SK-N-SH treated with all-trans-retinoic acid at 6 μM for 48 hours (cell line): ENCODE measurements at regions not wholly inside any gene's neighbourhood (a gene's known extent, or its start where the extent isn't known, plus 50 kb on each side); places are given as distances from the start of the nearest gene placed in this dataset.

Source experiments
- ATAC-seq: fragments of 200-7000 bp; cut with Tn5 transposase; 3 replicates; pipeline ENCODE4 v1.9.1; 2020; ENCODE audit warnings: mild to moderate bottlenecking, moderate library complexity
- ARNTL ChIP-seq: fragments of 450-650 bp; formaldehyde crosslinking; IDR thresholded peaks from 2 replicates; pipeline ENCODE4 v1.5.0; 2020; ENCODE audit warnings: low read depth, mild to moderate bottlenecking, moderate library complexity, borderline replicate concordance
- BACH2 ChIP-seq: fragments of 250-450 bp; sonication (Bioruptor Pico); IDR thresholded peaks from 2 replicates; pipeline ENCODE4 v1.9.0; 2021; ENCODE audit warnings: mild to moderate bottlenecking, borderline replicate concordance
- CSDC2 ChIP-seq: fragments of 250-450 bp; sonication (Bioruptor Pico); IDR thresholded peaks from 2 replicates; pipeline ENCODE4 v1.5.0; 2020; ENCODE audit warnings: mild to moderate bottlenecking, moderate library complexity
- ESRRG ChIP-seq: fragments of 250-450 bp; sonication (Bioruptor Pico); IDR thresholded peaks from 2 replicates; pipeline ENCODE4 v1.6.1; 2021; ENCODE audit warnings: mild to moderate bottlenecking
- GLIS3 ChIP-seq: fragments of 250-450 bp; sonication (Bioruptor Pico); IDR thresholded peaks from 2 replicates; pipeline ENCODE4 v1.5.0; 2020; ENCODE audit warnings: mild to moderate bottlenecking, moderate library complexity
- ISL1 ChIP-seq: fragments of 250-450 bp; sonication (Bioruptor Pico); IDR thresholded peaks from 2 replicates; pipeline ENCODE4 v2.1.2; 2022; ENCODE audit warnings: mild to moderate bottlenecking, moderate library complexity
- OSR1 ChIP-seq: fragments of 250-450 bp; sonication (Bioruptor Pico); IDR thresholded peaks from 2 replicates; pipeline ENCODE4 v1.8.0; 2022; ENCODE audit warnings: moderate library complexity, mild to moderate bottlenecking, inconsistent platforms
- PPARA ChIP-seq: fragments of 250-450 bp; sonication (Bioruptor Pico); IDR thresholded peaks from 2 replicates; pipeline ENCODE4 v1.5.0; 2020; ENCODE audit warnings: mild to moderate bottlenecking, borderline replicate concordance
- RARB ChIP-seq: fragments of 250-450 bp; sonication (Bioruptor Pico); IDR thresholded peaks from 2 replicates; pipeline ENCODE4 v1.8.0; 2021; ENCODE audit warnings: mild to moderate bottlenecking, moderate library complexity
- TCF4 ChIP-seq: fragments of 250-450 bp; sonication (Bioruptor Pico); IDR thresholded peaks from 2 replicates; pipeline ENCODE4 v1.8.0; 2021; ENCODE audit warnings: mild to moderate bottlenecking, moderate library complexity, borderline replicate concordance
- TOX ChIP-seq: fragments of 250-450 bp; sonication (Bioruptor Pico); IDR thresholded peaks from 2 replicates; pipeline ENCODE4 v1.8.0; 2021; ENCODE audit warnings: mild to moderate bottlenecking, moderate library complexity, borderline replicate concordance
- ZC3H10 ChIP-seq: fragments of 250-450 bp; sonication (Bioruptor Pico); IDR thresholded peaks from 2 replicates; pipeline ENCODE4 v1.5.1; 2021; ENCODE audit warnings: mild to moderate bottlenecking, moderate library complexity
- ZFP3 ChIP-seq: fragments of 250-450 bp; sonication (Bioruptor Pico); IDR thresholded peaks from 2 replicates; pipeline ENCODE4 v1.5.0; 2020; ENCODE audit warnings: mild to moderate bottlenecking, moderate library complexity
- ZFP30 ChIP-seq: fragments of 450-650 bp; formaldehyde crosslinking; IDR thresholded peaks from 2 replicates; pipeline ENCODE4 v1.5.0; 2022; ENCODE audit warnings: mild to moderate bottlenecking, moderate library complexity
- ZNF565 ChIP-seq: fragments of 450-650 bp; formaldehyde crosslinking; conservative IDR thresholded peaks from 2 replicates; pipeline ENCODE4 v1.5.0; 2020; ENCODE audit warnings: low read depth, mild to moderate bottlenecking, moderate library complexity
- ZNF70 ChIP-seq: fragments of 450-650 bp; formaldehyde crosslinking; IDR thresholded peaks from 2 replicates; pipeline ENCODE4 v1.5.0; 2020; ENCODE audit warnings: mild to moderate bottlenecking, moderate library complexity
- ZNF8 ChIP-seq: fragments of 450-650 bp; formaldehyde crosslinking; IDR thresholded peaks from 2 replicates; pipeline ENCODE4 v1.5.0; 2020; ENCODE audit warnings: mild to moderate bottlenecking, moderate library complexity
- TF ChIP-seq, protein P1 (sequence below): fragments of 250-450 bp; sonication (Bioruptor Pico); IDR thresholded peaks from 2 replicates; pipeline ENCODE4 v1.5.0; 2020; ENCODE audit warnings: mild to moderate bottlenecking, moderate library complexity
- TF ChIP-seq, protein P2 (sequence below): fragments of 250-450 bp; sonication (Bioruptor Pico); IDR thresholded peaks from 2 replicates; pipeline ENCODE4 v1.8.0; 2020; ENCODE audit warnings: mild to moderate bottlenecking, moderate library complexity, borderline replicate concordance
- TF ChIP-seq, protein P3 (sequence below): fragments of 250-450 bp; sonication (Bioruptor Pico); IDR thresholded peaks from 2 replicates; pipeline ENCODE4 v1.5.1; 2020; ENCODE audit warnings: low read depth, mild to moderate bottlenecking, moderate library complexity
- TF ChIP-seq, protein P4 (sequence below): fragments of 250-450 bp; sonication (Bioruptor Pico); IDR thresholded peaks from 2 replicates; pipeline ENCODE4 v1.8.0; 2021; ENCODE audit warnings: low read depth, mild to moderate bottlenecking, moderate library complexity, borderline replicate concordance
- TF ChIP-seq, protein P5 (sequence below): fragments of 250-450 bp; sonication (Bioruptor Pico); IDR thresholded peaks from 2 replicates; pipeline ENCODE4 v1.5.1; 2021; ENCODE audit warnings: mild to moderate bottlenecking, moderate library complexity

DNA sequence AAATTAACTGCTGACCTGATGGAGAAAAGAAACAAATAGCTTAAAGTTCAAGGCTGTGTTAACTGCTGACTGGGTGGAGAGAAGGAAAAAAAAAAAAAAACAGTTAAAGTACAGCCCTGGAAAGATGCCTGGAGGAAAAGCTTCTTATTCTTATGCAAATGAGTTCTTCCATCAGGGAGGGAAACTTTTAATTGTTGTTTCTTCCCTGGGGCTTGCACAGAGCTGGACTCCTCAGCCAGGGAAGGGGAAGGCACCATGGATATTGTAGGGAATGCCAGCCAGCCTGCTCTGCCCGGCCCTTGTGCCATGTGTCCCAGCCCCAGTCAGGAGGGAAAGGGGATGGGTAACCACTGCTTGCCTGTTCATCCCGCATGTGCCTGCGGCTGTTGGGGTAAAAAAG is 833.1 kb upstream of the CRIM1 start:
- no peak for ATAC-seq
- TF ChIP-seq, protein P1, sequence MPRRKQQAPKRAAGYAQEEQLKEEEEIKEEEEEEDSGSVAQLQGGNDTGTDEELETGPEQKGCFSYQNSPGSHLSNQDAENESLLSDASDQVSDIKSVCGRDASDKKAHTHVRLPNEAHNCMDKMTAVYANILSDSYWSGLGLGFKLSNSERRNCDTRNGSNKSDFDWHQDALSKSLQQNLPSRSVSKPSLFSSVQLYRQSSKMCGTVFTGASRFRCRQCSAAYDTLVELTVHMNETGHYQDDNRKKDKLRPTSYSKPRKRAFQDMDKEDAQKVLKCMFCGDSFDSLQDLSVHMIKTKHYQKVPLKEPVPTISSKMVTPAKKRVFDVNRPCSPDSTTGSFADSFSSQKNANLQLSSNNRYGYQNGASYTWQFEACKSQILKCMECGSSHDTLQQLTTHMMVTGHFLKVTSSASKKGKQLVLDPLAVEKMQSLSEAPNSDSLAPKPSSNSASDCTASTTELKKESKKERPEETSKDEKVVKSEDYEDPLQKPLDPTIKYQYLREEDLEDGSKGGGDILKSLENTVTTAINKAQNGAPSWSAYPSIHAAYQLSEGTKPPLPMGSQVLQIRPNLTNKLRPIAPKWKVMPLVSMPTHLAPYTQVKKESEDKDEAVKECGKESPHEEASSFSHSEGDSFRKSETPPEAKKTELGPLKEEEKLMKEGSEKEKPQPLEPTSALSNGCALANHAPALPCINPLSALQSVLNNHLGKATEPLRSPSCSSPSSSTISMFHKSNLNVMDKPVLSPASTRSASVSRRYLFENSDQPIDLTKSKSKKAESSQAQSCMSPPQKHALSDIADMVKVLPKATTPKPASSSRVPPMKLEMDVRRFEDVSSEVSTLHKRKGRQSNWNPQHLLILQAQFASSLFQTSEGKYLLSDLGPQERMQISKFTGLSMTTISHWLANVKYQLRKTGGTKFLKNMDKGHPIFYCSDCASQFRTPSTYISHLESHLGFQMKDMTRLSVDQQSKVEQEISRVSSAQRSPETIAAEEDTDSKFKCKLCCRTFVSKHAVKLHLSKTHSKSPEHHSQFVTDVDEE (CRISPR knock-in tag) = no peak
- no peak for TF ChIP-seq ZNF565
- TF ChIP-seq ARNTL (CRISPR knock-in tag) = no peak
- no peak for TF ChIP-seq TCF4 (CRISPR knock-in tag)
- no peak for TF ChIP-seq TOX (CRISPR knock-in tag)
- no peak for TF ChIP-seq PPARA (CRISPR knock-in tag)
- TF ChIP-seq ESRRG (CRISPR knock-in tag) = no peak
- no peak for TF ChIP-seq ZNF70 (CRISPR knock-in tag)
- TF ChIP-seq, protein P2, sequence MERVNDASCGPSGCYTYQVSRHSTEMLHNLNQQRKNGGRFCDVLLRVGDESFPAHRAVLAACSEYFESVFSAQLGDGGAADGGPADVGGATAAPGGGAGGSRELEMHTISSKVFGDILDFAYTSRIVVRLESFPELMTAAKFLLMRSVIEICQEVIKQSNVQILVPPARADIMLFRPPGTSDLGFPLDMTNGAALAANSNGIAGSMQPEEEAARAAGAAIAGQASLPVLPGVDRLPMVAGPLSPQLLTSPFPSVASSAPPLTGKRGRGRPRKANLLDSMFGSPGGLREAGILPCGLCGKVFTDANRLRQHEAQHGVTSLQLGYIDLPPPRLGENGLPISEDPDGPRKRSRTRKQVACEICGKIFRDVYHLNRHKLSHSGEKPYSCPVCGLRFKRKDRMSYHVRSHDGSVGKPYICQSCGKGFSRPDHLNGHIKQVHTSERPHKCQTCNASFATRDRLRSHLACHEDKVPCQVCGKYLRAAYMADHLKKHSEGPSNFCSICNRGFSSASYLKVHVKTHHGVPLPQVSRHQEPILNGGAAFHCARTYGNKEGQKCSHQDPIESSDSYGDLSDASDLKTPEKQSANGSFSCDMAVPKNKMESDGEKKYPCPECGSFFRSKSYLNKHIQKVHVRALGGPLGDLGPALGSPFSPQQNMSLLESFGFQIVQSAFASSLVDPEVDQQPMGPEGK (CRISPR knock-in tag) = no peak
- no peak for TF ChIP-seq GLIS3 (CRISPR knock-in tag)
- TF ChIP-seq, protein P3, sequence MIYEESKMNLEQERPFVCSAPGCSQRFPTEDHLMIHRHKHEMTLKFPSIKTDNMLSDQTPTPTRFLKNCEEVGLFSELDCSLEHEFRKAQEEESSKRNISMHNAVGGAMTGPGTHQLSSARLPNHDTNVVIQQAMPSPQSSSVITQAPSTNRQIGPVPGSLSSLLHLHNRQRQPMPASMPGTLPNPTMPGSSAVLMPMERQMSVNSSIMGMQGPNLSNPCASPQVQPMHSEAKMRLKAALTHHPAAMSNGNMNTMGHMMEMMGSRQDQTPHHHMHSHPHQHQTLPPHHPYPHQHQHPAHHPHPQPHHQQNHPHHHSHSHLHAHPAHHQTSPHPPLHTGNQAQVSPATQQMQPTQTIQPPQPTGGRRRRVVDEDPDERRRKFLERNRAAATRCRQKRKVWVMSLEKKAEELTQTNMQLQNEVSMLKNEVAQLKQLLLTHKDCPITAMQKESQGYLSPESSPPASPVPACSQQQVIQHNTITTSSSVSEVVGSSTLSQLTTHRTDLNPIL (CRISPR knock-in tag) = no peak
- TF ChIP-seq CSDC2 (CRISPR knock-in tag) = no peak
- no peak for TF ChIP-seq ZNF8 (CRISPR knock-in tag)
- TF ChIP-seq ZFP30 (CRISPR knock-in tag) = no peak
- TF ChIP-seq, protein P4, sequence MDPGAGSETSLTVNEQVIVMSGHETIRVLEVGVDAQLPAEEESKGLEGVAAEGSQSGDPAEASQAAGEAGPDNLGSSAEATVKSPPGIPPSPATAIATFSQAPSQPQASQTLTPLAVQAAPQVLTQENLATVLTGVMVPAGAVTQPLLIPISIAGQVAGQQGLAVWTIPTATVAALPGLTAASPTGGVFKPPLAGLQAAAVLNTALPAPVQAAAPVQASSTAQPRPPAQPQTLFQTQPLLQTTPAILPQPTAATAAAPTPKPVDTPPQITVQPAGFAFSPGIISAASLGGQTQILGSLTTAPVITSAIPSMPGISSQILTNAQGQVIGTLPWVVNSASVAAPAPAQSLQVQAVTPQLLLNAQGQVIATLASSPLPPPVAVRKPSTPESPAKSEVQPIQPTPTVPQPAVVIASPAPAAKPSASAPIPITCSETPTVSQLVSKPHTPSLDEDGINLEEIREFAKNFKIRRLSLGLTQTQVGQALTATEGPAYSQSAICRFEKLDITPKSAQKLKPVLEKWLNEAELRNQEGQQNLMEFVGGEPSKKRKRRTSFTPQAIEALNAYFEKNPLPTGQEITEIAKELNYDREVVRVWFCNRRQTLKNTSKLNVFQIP (CRISPR knock-in tag) = no peak
- TF ChIP-seq, protein P5, sequence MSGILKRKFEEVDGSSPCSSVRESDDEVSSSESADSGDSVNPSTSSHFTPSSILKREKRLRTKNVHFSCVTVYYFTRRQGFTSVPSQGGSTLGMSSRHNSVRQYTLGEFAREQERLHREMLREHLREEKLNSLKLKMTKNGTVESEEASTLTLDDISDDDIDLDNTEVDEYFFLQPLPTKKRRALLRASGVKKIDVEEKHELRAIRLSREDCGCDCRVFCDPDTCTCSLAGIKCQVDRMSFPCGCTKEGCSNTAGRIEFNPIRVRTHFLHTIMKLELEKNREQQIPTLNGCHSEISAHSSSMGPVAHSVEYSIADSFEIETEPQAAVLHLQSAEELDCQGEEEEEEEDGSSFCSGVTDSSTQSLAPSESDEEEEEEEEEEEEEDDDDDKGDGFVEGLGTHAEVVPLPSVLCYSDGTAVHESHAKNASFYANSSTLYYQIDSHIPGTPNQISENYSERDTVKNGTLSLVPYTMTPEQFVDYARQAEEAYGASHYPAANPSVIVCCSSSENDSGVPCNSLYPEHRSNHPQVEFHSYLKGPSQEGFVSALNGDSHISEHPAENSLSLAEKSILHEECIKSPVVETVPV (CRISPR knock-in tag) = no peak
- no peak for TF ChIP-seq RARB (CRISPR knock-in tag)

DNA sequence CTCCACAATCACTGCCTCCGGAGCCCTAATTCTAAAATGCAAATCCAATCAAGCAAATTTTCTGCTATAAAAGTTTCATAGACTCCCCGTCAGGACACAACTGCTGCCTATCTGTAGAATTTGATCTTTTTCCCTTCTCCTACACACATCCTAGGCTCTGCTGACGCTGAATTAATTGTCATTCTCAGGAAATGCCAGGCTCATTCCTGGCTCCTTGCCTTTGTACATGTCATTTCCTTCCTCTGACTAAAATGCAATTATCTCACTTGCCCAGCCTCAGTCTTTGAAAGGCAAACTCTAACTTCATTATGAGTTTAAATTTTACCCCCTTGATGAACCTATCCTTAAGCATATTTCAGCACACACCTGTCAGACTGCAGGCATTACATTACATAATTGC is 844.9 kb upstream of the CRIM1 start:
- ATAC-seq = no peak
- TF ChIP-seq ISL1 (no peak), ZNF70 (CRISPR knock-in tag) (no peak), ZC3H10 (no peak), ZNF8 (CRISPR knock-in tag) (no peak), TOX (CRISPR knock-in tag) (no peak), CSDC2 (CRISPR knock-in tag) (no peak), ARNTL (CRISPR knock-in tag) (no peak), OSR1 (CRISPR knock-in tag) (no peak), PPARA (CRISPR knock-in tag) (no peak), BACH2 (CRISPR knock-in tag) (no peak), ZFP3 (CRISPR knock-in tag) (no peak), ZFP30 (CRISPR knock-in tag) (no peak), ESRRG (CRISPR knock-in tag) (no peak), RARB (CRISPR knock-in tag) (no peak)
- TF ChIP-seq, protein P1 (CRISPR knock-in tag) = no peak
- TF ChIP-seq, protein P3 (CRISPR knock-in tag) = no peak
- TF ChIP-seq, protein P2 (CRISPR knock-in tag) = no peak
